Trophoblast cell (in vitro differentiated cells and primary cell): ENCODE measurements at regions not wholly inside any gene's neighbourhood (a gene's known extent, or its start where the extent isn't known, plus 50 kb on each side); places are given as distances from the start of the nearest gene placed in this dataset.
A peak's percentile ranks its signal among the peaks of the same experiment; 100 is the strongest.

ENCODE experiments used
- DNase-seq, 2 donors: peaks; one replicate each; pipeline ENCODE4 v3.0.0-alpha.2; 2016
- H2AFZ ChIP-seq: 2 replicates; pipeline ENCODE4 v1.6.1; 2013; ENCODE audit warnings: low read length, moderate library complexity, mild to moderate bottlenecking; ENCODE audit not compliant: insufficient read depth, poor library complexity
- H2AK5ac ChIP-seq: 2 replicates; pipeline ENCODE4 v1.6.1; 2013; ENCODE audit warnings: mild to moderate bottlenecking, low read length
- H2BK120ac ChIP-seq: 2 replicates; pipeline ENCODE4 v1.6.1; 2013; ENCODE audit warnings: low read length, mild to moderate bottlenecking, moderate library complexity; ENCODE audit not compliant: insufficient read depth, poor library complexity
- H2BK12ac ChIP-seq: 2 replicates; pipeline ENCODE4 v1.6.1; 2013; ENCODE audit warnings: mild to moderate bottlenecking, low read length, moderate library complexity
- H2BK5ac ChIP-seq: 2 replicates; pipeline ENCODE4 v1.6.1; 2013; ENCODE audit warnings: low read length, low read depth, moderate library complexity, mild to moderate bottlenecking; ENCODE audit not compliant: poor library complexity
- H3K14ac ChIP-seq: 2 replicates; pipeline ENCODE4 v1.6.1; 2013; ENCODE audit warnings: mild to moderate bottlenecking, low read length
- H3K18ac ChIP-seq: 2 replicates; pipeline ENCODE4 v1.6.1; 2013; ENCODE audit warnings: mild to moderate bottlenecking, low read length
- H3K23ac ChIP-seq: 2 replicates; pipeline ENCODE4 v1.6.1; 2013; ENCODE audit warnings: low read length
- H3K27ac ChIP-seq: 2 replicates; pipeline ENCODE4 v1.5.1; 2013; ENCODE audit warnings: low read depth, mild to moderate bottlenecking, inconsistent platforms, low read length, moderate library complexity
- H3K27me3 ChIP-seq: 2 replicates; pipeline ENCODE4 v1.6.1; 2013; ENCODE audit warnings: inconsistent platforms, mild to moderate bottlenecking, low read length, moderate library complexity; ENCODE audit not compliant: insufficient read depth
- H3K36me3 ChIP-seq, 2 experiments: 1 replicate in 1 of 2; 2 replicates in 1 of 2; pipeline ENCODE4 v1.6.1; 2013; ENCODE audit warnings: low read length in 2 of 2, mild to moderate bottlenecking in 2 of 2, moderate library complexity in 1 of 2; ENCODE audit not compliant: insufficient read depth in 2 of 2, control insufficient read depth in 1 of 2
- H3K4ac ChIP-seq: 2 replicates; pipeline ENCODE4 v1.6.1; 2013; ENCODE audit warnings: low read depth, mild to moderate bottlenecking, low read length, moderate library complexity
- H3K4me1 ChIP-seq, 2 experiments: 1 replicate in 1 of 2; 2 replicates in 1 of 2; pipeline ENCODE4 v1.6.1; 2013; ENCODE audit warnings: low read length in 2 of 2, mild to moderate bottlenecking in 2 of 2, moderate library complexity in 1 of 2; ENCODE audit not compliant: insufficient read depth in 2 of 2, control insufficient read depth in 1 of 2
- H3K4me2 ChIP-seq: 2 replicates; pipeline ENCODE4 v1.6.1; 2013; ENCODE audit warnings: inconsistent platforms, mild to moderate bottlenecking, low read length, moderate library complexity
- H3K4me3 ChIP-seq: 2 replicates; pipeline ENCODE4 v1.5.1; 2013; ENCODE audit warnings: mild to moderate bottlenecking, low read depth, low read length, inconsistent platforms
- H3K79me1 ChIP-seq: one replicate; pipeline ENCODE4 v1.6.1; 2013; ENCODE audit warnings: low read length
- H3K79me2 ChIP-seq: 2 replicates; pipeline ENCODE4 v1.6.1; 2013; ENCODE audit warnings: low read length, mild to moderate bottlenecking; ENCODE audit not compliant: control insufficient read depth, insufficient read depth, poor library complexity
- H3K9ac ChIP-seq: 2 replicates; pipeline ENCODE4 v1.6.1; 2013; ENCODE audit warnings: mild to moderate bottlenecking, low read length
- H3K9me3 ChIP-seq: 2 replicates; pipeline ENCODE4 v1.6.1; 2013; ENCODE audit warnings: low read depth, mild to moderate bottlenecking, control low read depth, inconsistent platforms, low read length; ENCODE audit not compliant: insufficient read depth
- H4K12ac ChIP-seq: 2 replicates; pipeline ENCODE4 v1.6.1; 2013; ENCODE audit warnings: low read depth, mild to moderate bottlenecking, low read length, moderate library complexity
- H4K8ac ChIP-seq: 2 replicates; pipeline ENCODE4 v1.6.1; 2013; ENCODE audit warnings: low read depth, mild to moderate bottlenecking, low read length, moderate library complexity
- H4K91ac ChIP-seq: one replicate; pipeline ENCODE4 v1.6.1; 2013; ENCODE audit warnings: low read depth, mild to moderate bottlenecking, low read length, moderate library complexity
- WGBS: extraction: QIAGEN DNeasy Blood & Tissue Kit; methylation state at CpG from one replicate; pipeline ENCODE4 v1.1.7; 2013; ENCODE audit warnings: missing lambda C conversion rate; ENCODE audit not compliant: insufficient read length, insufficient coverage; ENCODE audit errors: extremely low coverage; 5-methylcytosine and 5-hydroxymethylcytosine counted together

DNA sequence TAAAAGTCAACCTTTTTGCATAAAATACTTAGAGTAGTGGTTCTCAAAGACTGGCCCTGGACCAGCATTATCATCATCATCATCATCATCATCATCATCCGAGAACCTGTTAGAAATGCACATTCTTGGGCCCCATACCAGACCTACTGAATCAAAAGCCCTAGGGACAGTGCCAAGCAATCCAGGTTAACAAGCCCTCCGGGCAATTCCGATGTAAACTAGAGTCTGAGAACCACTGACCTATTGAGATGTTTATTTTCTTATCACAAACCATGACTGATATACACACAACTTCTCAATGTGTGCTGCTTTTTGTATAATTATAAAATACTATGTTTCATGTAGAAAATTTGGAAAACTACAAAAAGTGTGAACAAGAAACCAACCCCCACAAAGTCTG is 133.4 kb upstream of the GATB start:
- WGBS, result no CpG with 5 or more reads among the region's 3 CpGs
- no peak overlapping the region for H3K27ac ChIP-seq
- no peak overlapping the region for H3K4me3 ChIP-seq
- no peaks in the 10 kb centered on the region for H3K9me3 ChIP-seq
- no peak overlapping the region for H3K4me2 ChIP-seq
- H3K4ac ChIP-seq, result no peak overlapping the region
- H4K8ac ChIP-seq, result no peak overlapping the region
- H2BK5ac ChIP-seq, result no peak overlapping the region
- H3K79me1 ChIP-seq, result no peaks in the 10 kb centered on the region
- peak; percentile 86 to 96 for DNase-seq
- no peak overlapping the region for H3K9ac ChIP-seq
- no peak overlapping the region for H2AFZ ChIP-seq
- no peaks in the 10 kb centered on the region for H3K36me3 ChIP-seq
- H3K18ac ChIP-seq, result no peak overlapping the region
- no peak overlapping the region for H4K91ac ChIP-seq
- no peaks in the 10 kb centered on the region for H3K27me3 ChIP-seq
- H3K79me2 ChIP-seq, result no peaks in the 10 kb centered on the region
- H3K4me1 ChIP-seq, result peaks cover 2 to 7% of the 10 kb centered on the region in 2 experiments
- no peak overlapping the region for H2AK5ac ChIP-seq
- H3K23ac ChIP-seq, result no peak overlapping the region
- no peak overlapping the region for H2BK120ac ChIP-seq
- no peak overlapping the region for H2BK12ac ChIP-seq
- H4K12ac ChIP-seq, result no peak overlapping the region
- no peak overlapping the region for H3K14ac ChIP-seq

GRCh38 chr4:151888367-151888866 is 127.6 kb upstream of the GATB start:
- H3K4me3 ChIP-seq, result no peak overlapping the region
- H3K36me3 ChIP-seq, result no peaks in the 10 kb centered on the region
- no peak overlapping the region for H3K27ac ChIP-seq
- H3K23ac ChIP-seq, result no peak overlapping the region
- no peaks in the 10 kb centered on the region for H3K4me1 ChIP-seq
- H3K27me3 ChIP-seq, result no peaks in the 10 kb centered on the region
- DNase-seq, result no peak
- H4K91ac ChIP-seq, result no peak overlapping the region
- H3K4me2 ChIP-seq, result no peak overlapping the region
- no peak overlapping the region for H2AK5ac ChIP-seq
- H2BK12ac ChIP-seq, result no peak overlapping the region
- H3K18ac ChIP-seq, result no peak overlapping the region
- no peaks in the 10 kb centered on the region for H3K79me1 ChIP-seq
- no peak overlapping the region for H4K8ac ChIP-seq
- H3K79me2 ChIP-seq, result no peaks in the 10 kb centered on the region
- H3K4ac ChIP-seq, result no peak overlapping the region
- H2BK120ac ChIP-seq, result no peak overlapping the region
- WGBS, result no CpG with 5 or more reads among the region's 6 CpGs
- H3K9me3 ChIP-seq, result no peaks in the 10 kb centered on the region
- H2AFZ ChIP-seq, result no peak overlapping the region
- no peak overlapping the region for H3K14ac ChIP-seq
- no peak overlapping the region for H4K12ac ChIP-seq
- no peak overlapping the region for H2BK5ac ChIP-seq
- H3K9ac ChIP-seq, result no peak overlapping the region

- Histone ChIP-seq H3K36me3 (no peaks in the 10 kb centered on the region), H3K4me3 (no peak overlapping the region), H3K27me3 (no peaks in the 10 kb centered on the region), H4K8ac (no peak overlapping the region), H3K4me2 (no peak overlapping the region), H3K9ac (no peak overlapping the region), H3K9me3 (no peaks in the 10 kb centered on the region), H2AK5ac (no peak overlapping the region), H3K14ac (no peak overlapping the region), H3K4ac (no peak overlapping the region), H2BK5ac (no peak overlapping the region), H3K18ac (no peak overlapping the region), H2BK120ac (no peak overlapping the region), H2AFZ (no peak overlapping the region), H3K27ac (no peak overlapping the region), H3K79me1 (no peaks in the 10 kb centered on the region), H4K12ac (no peak overlapping the region), H2BK12ac (no peak overlapping the region), H4K91ac (no peak overlapping the region), H3K4me1 (no peaks in the 10 kb centered on the region), H3K23ac (no peak overlapping the region), H3K79me2 (no peaks in the 10 kb centered on the region)
- no CpG with 5 or more reads among the region's 3 CpGs for WGBS
- no peak for DNase-seq
These were observed 127.0 kb upstream of the GATB start for GRCh38 chr4:151887816-151888180.

GRCh38 chr4:151887031-151887815 is 126.4 kb upstream of the GATB start:
- DNase-seq, result peak; percentile 26 to 37
- H2BK12ac ChIP-seq, result no peak overlapping the region
- H2BK120ac ChIP-seq, result no peak overlapping the region
- no peak overlapping the region for H2AK5ac ChIP-seq
- H3K14ac ChIP-seq, result no peak overlapping the region
- H4K91ac ChIP-seq, result no peak overlapping the region
- H3K79me2 ChIP-seq, result no peaks in the 10 kb centered on the region
- H3K9ac ChIP-seq, result no peak overlapping the region
- no peaks in the 10 kb centered on the region for H3K9me3 ChIP-seq
- H2BK5ac ChIP-seq, result no peak overlapping the region
- H3K79me1 ChIP-seq, result no peaks in the 10 kb centered on the region
- no peak overlapping the region for H3K18ac ChIP-seq
- WGBS, result no CpG with 5 or more reads among the region's 9 CpGs
- H3K27me3 ChIP-seq, result no peaks in the 10 kb centered on the region
- H3K4me3 ChIP-seq, result no peak overlapping the region
- no peak overlapping the region for H3K4me2 ChIP-seq
- no peaks in the 10 kb centered on the region for H3K36me3 ChIP-seq
- no peak overlapping the region for H4K8ac ChIP-seq
- no peak overlapping the region for H4K12ac ChIP-seq
- no peak overlapping the region for H3K23ac ChIP-seq
- no peak overlapping the region for H3K4ac ChIP-seq
- H2AFZ ChIP-seq, result no peak overlapping the region
- no peak overlapping the region for H3K27ac ChIP-seq
- H3K4me1 ChIP-seq, result no peaks in the 10 kb centered on the region
